OCI-LY3 (cell line): ENCODE measurements at regions not wholly inside any gene's neighbourhood (a gene's known extent, or its start where the extent isn't known, plus 50 kb on each side); places are given as distances from the start of the nearest gene placed in this dataset.

Source experiments
- CTCF ChIP-seq: fragments of 200-600, 300-600 bp; sonication (generic); IDR thresholded peaks from 2 replicates; pipeline ENCODE4 v1.5.1; 2014; ENCODE audit warnings: antibody characterized with exemption, low read length, low read depth
- EZH2phosphoT487 ChIP-seq: fragments of 200-600 bp; shearing (Covaris generic); IDR thresholded peaks from 2 replicates; pipeline ENCODE4 v1.6.1; 2018; ENCODE audit warnings: antibody characterized with exemption, mixed run types, low read depth

DNA sequence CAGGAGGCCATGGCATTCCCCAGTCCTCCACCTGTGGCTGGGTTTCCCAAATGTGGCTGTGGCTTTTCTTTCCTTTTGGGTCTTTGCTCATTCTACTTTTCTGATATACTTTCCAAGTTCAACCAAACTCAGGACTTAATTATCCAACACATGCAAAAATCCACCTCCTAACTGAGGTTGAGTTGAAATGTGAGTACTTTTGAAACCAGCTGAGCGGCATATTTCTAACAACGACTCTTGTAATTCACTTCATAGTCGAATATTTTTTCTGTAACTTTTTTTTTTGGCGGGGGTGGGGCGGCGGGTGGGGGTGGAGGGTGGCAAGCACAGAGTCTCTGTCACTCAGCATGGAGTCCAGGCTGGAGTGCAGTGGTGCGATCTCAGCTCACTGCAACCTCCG, 165.2 kb upstream of the PITRM1 start:
- TF ChIP-seq CTCF = no peak
- no peak for TF ChIP-seq EZH2phosphoT487
